IMR-90 (cell line): ENCODE measurements at regions not wholly inside any gene's neighbourhood (a gene's known extent, or its start where the extent isn't known, plus 50 kb on each side); places are given as distances from the start of the nearest gene placed in this dataset.

ENCODE experiments used
- ATAC-seq: fragments of 200-7000 bp; cut with Tn5 transposase; 2 replicates; pipeline ENCODE4 v1.9.1; 2020; ENCODE audit warnings: low read depth, mild to moderate bottlenecking, moderate library complexity
- BruUV-seq: library from RNA; stranded (reverse); fragments of 400-500 nt; replicated peaks from 2 replicates; lab custom pipeline; 2021; lab: Mats Ljungman, UMichigan
- CTCF ChIA-PET: fragments of 300-600 bp; formaldehyde crosslinking; extraction: SDS; loops from one replicate; lab custom pipeline; 2021; ENCODE audit warnings: antibody characterized with exemption; lab: Yijun Ruan, JAX
- POLR2A ChIA-PET: fragments of 300-600 bp; sonication (Branson Sonifier 250); formaldehyde crosslinking; loops from one replicate; lab custom pipeline; 2022; ENCODE audit warnings: antibody characterized with exemption; ENCODE audit not compliant: unreplicated experiment; lab: Charles Lee
- DNase-seq: peaks from one replicate; pipeline ENCODE4 v3.0.0; 2013
- H2AFZ ChIP-seq: replicated peaks from 2 replicates; pipeline ENCODE3; 2013; ENCODE audit warnings: low read length, mild to moderate bottlenecking; ENCODE audit not compliant: poor library complexity
- H2AK5ac ChIP-seq: 2 replicates; pipeline ENCODE4 v1.6.1; 2013; ENCODE audit warnings: low read depth, low read length, inconsistent platforms
- H2AK9ac ChIP-seq: replicated peaks from 2 replicates; pipeline ENCODE3; 2013; ENCODE audit warnings: mild to moderate bottlenecking, low read depth, low read length, moderate library complexity; ENCODE audit not compliant: poor library complexity
- H2BK120ac ChIP-seq: 2 replicates; pipeline ENCODE4 v1.6.1; 2013; ENCODE audit warnings: low read depth, low read length, inconsistent platforms
- H2BK15ac ChIP-seq: 3 replicates; pipeline ENCODE4 v1.6.1; 2013; ENCODE audit warnings: low read depth, low read length, inconsistent platforms
- H2BK20ac ChIP-seq: 2 replicates; pipeline ENCODE4 v1.6.1; 2013; ENCODE audit warnings: low read depth, mild to moderate bottlenecking, inconsistent platforms, low read length, moderate library complexity
- H2BK5ac ChIP-seq: 2 replicates; pipeline ENCODE4 v1.6.1; 2013; ENCODE audit warnings: mild to moderate bottlenecking, low read depth, low read length, inconsistent platforms; ENCODE audit not compliant: poor library complexity, severe bottlenecking
- H3K14ac ChIP-seq: replicated peaks from 2 replicates; pipeline ENCODE4 v1.6.1; 2013; ENCODE audit warnings: low read depth, low read length, inconsistent platforms
- H3K18ac ChIP-seq: 2 replicates; pipeline ENCODE4 v1.6.1; 2013; ENCODE audit warnings: low read depth, low read length, control low read depth
- H3K23ac ChIP-seq: 2 replicates; pipeline ENCODE4 v1.6.1; 2013; ENCODE audit warnings: low read depth, low read length, inconsistent platforms
- H3K27ac ChIP-seq: 2 replicates; pipeline ENCODE4 v1.5.1; 2013; ENCODE audit warnings: mild to moderate bottlenecking, control low read depth, low read length; ENCODE audit not compliant: insufficient read depth
- H3K27me3 ChIP-seq: 2 replicates; pipeline ENCODE4 v1.6.1; 2013; ENCODE audit warnings: low read length; ENCODE audit not compliant: control insufficient read depth, insufficient read depth
- H3K36me3 ChIP-seq: 2 replicates; pipeline ENCODE4 v1.6.1; 2013; ENCODE audit warnings: low read length, mixed read lengths; ENCODE audit not compliant: control insufficient read depth, insufficient read depth
- H3K4ac ChIP-seq: 2 replicates; pipeline ENCODE4 v1.6.1; 2013; ENCODE audit warnings: low read depth, low read length, inconsistent platforms
- H3K4me1 ChIP-seq: 2 replicates; pipeline ENCODE4 v1.6.1; 2013; ENCODE audit warnings: low read length, mixed read lengths; ENCODE audit not compliant: control insufficient read depth, insufficient read depth
- H3K4me2 ChIP-seq: 2 replicates; pipeline ENCODE4 v1.6.1; 2013; ENCODE audit warnings: low read depth, mild to moderate bottlenecking, control low read depth, low read length, moderate library complexity
- H3K4me3 ChIP-seq: 2 replicates; pipeline ENCODE4 v1.5.1; 2013; ENCODE audit warnings: low read depth, mild to moderate bottlenecking, control low read depth, low read length, moderate library complexity; ENCODE audit not compliant: insufficient read depth
- H3K56ac ChIP-seq: 2 replicates; pipeline ENCODE4 v1.6.1; 2013; ENCODE audit warnings: low read length, inconsistent platforms; ENCODE audit not compliant: insufficient read depth; ENCODE audit errors: extremely low read depth
- H3K79me1 ChIP-seq, 2 experiments: 2 replicates each; pipeline ENCODE4 v1.6.1; 2013; ENCODE audit warnings: low read length in 2 of 2, inconsistent platforms in 1 of 2, low read depth in 1 of 2
- H3K9ac ChIP-seq: 2 replicates; pipeline ENCODE4 v1.6.1; 2013; ENCODE audit warnings: low read depth, low read length, control low read depth
- H3K9me1 ChIP-seq: 2 replicates; pipeline ENCODE4 v1.6.1; 2013; ENCODE audit warnings: low read length, inconsistent platforms; ENCODE audit not compliant: insufficient read depth
- H3K9me3 ChIP-seq: 2 replicates; pipeline ENCODE4 v1.6.1; 2013; ENCODE audit warnings: low read length; ENCODE audit not compliant: control insufficient read depth, insufficient read depth
- H4K20me1 ChIP-seq: 2 replicates; pipeline ENCODE4 v1.6.1; 2013; ENCODE audit warnings: low read length, inconsistent platforms; ENCODE audit not compliant: insufficient read depth
- H4K5ac ChIP-seq: 2 replicates; pipeline ENCODE4 v1.6.1; 2013; ENCODE audit warnings: mild to moderate bottlenecking, low read depth, low read length, control low read depth
- H4K8ac ChIP-seq, 2 experiments: 2 replicates each; pipeline ENCODE4 v1.6.1; 2013; ENCODE audit warnings: low read depth in 2 of 2, low read length in 2 of 2, control low read depth in 1 of 2, inconsistent platforms in 1 of 2
- H4K91ac ChIP-seq: 2 replicates; pipeline ENCODE4 v1.6.1; 2013; ENCODE audit warnings: low read depth, low read length, inconsistent platforms; ENCODE audit not compliant: insufficient read depth
- MAFK ChIP-seq: IDR thresholded peaks from 2 replicates; pipeline ENCODE4 v1.6.1; 2012; ENCODE audit warnings: low read depth, low read length, improper control_type of control experiment
- USF2 ChIP-seq: fragments of 150-350 bp; IDR thresholded peaks from 2 replicates; pipeline ENCODE4 v1.6.1; 2017; ENCODE audit warnings: mild to moderate bottlenecking, antibody characterized with exemption, low read length, low read depth
- WGBS, 2 experiments: methylation state at CpG; one replicate each; pipeline versions ENCODE4 v1.1.5 to v1.1.7; 2013; ENCODE audit warnings: missing lambda C conversion rate in 2 of 2; ENCODE audit not compliant: insufficient read length in 1 of 2; ENCODE audit errors: extremely low coverage in 2 of 2; 5-methylcytosine and 5-hydroxymethylcytosine counted together
- dilution Hi-C: fragments of 300-500 bp; cut with HindIII; formaldehyde crosslinking; loops from one replicate; pipeline ENCODE4 v1.14.3; 2018; ENCODE audit warnings: low sequenced_read_pairs; ENCODE audit not compliant: unreplicated experiment
- in situ Hi-C: fragments of 300-500 bp; cut with MboI; formaldehyde crosslinking; loops from 3 replicates; pipeline ENCODE4 v1.14.3; 2019; ENCODE audit warnings: low sequenced_read_pairs, inconsistent platforms, mixed read lengths
- intact Hi-C: fragments of 100-400 bp; cut with micrococcal nuclease; formaldehyde crosslinking; loops from 2 replicates; pipeline ENCODE4 v1.10.0; 2022

- CTCF ChIA-PET: no interaction called here
- H3K27me3 ChIP-seq: no peaks in the 10 kb centered on the region
- H2AK9ac ChIP-seq: no peak overlapping the region
- no peak overlapping the region for H3K4me3 ChIP-seq
- no peak overlapping the region for H3K4me2 ChIP-seq
- H2AK5ac ChIP-seq: no peak overlapping the region
- peaks cover 6% of the 10 kb centered on the region for H3K9me1 ChIP-seq
- H3K14ac ChIP-seq: no peak overlapping the region
- H3K18ac ChIP-seq: peak overlapping the region; percentile 23; the same call in 1 of the 2 replicates
- in situ Hi-C loops (no loop called here), dilution Hi-C loops (no loop called here), intact Hi-C loops (no loop called here)
- no peak overlapping the region for H4K8ac ChIP-seq
- DNase-seq (no peak), ATAC-seq (no peak)
- no peaks in the 10 kb centered on the region for H4K20me1 ChIP-seq
- POLR2A ChIA-PET: no interaction called here
- no TSS peak for BruUV-seq
- H3K4me1 ChIP-seq: peaks cover 17% of the 10 kb centered on the region
- H3K9ac ChIP-seq: no peak overlapping the region
- no peak overlapping the region for H2BK5ac ChIP-seq
- no peak overlapping the region for H2AFZ ChIP-seq
- no peak overlapping the region for H4K91ac ChIP-seq
- H3K4ac ChIP-seq: no peak overlapping the region
- no CpG with 5 or more reads among the region's 2 CpGs for WGBS, 2 experiments
- no peak overlapping the region for H3K27ac ChIP-seq
- no peak overlapping the region for H2BK15ac ChIP-seq
- no peak overlapping the region for H2BK20ac ChIP-seq
- no peak overlapping the region for H3K56ac ChIP-seq
- no peak overlapping the region for H3K23ac ChIP-seq
- no peak overlapping the region for H4K5ac ChIP-seq
- H3K9me3 ChIP-seq: no peaks in the 10 kb centered on the region
- H2BK120ac ChIP-seq: no peak overlapping the region
- no peaks in the 10 kb centered on the region for H3K79me1 ChIP-seq
- no peaks in the 10 kb centered on the region for H3K36me3 ChIP-seq
- no peak for TF ChIP-seq MAFK
- no peak for TF ChIP-seq USF2
Measured at GRCh38 chr2:12062053-12062395, 315.6 kb downstream of the LPIN1 start.
